Prostate gland (tissue), 2 donors: ENCODE measurements at regions not wholly inside any gene's neighbourhood (a gene's known extent, or its start where the extent isn't known, plus 50 kb on each side); places are given as distances from the start of the nearest gene placed in this dataset.

Source experiments
- DNase-seq: peaks from one replicate; pipeline ENCODE4 v3.0.0-alpha.2; 2019; ENCODE audit warnings: low spot score
- H3K27ac ChIP-seq, 2 donors: fragments of 200-600 bp; sonication (generic); 2 replicates each; pipeline ENCODE4 v1.5.1; 2017 to 2019
- H3K27me3 ChIP-seq: fragments of 200-600 bp; sonication (generic); replicated peaks from 2 replicates; pipeline ENCODE4 v1.5.1; 2019; ENCODE audit not compliant: insufficient read depth
- H3K36me3 ChIP-seq, 2 donors: fragments of 200-600 bp; sonication (generic); 1 replicate in 1 of 2; 2 replicates in 1 of 2; pipeline versions ENCODE4 v1.5.1 to v1.8.1; 2017 to 2019
- H3K4me1 ChIP-seq: fragments of 200-600 bp; sonication (generic); replicated peaks from 2 replicates; pipeline ENCODE4 v1.5.1; 2019
- H3K4me3 ChIP-seq, 2 donors: fragments of 200-600 bp; sonication (generic); 2 replicates each; pipeline ENCODE4 v1.5.1; 2017 to 2019
- H3K9me3 ChIP-seq: fragments of 200-600 bp; sonication (generic); 2 replicates; pipeline ENCODE4 v1.5.1; 2017
- CTCF ChIP-seq, 4 experiments: fragments of 200-600 bp in 2 of 4; fragments of 450-650 bp in 2 of 4; sonication (generic) in 2 of 4; IDR thresholded peaks; 1 replicate in 3 of 4; 2 replicates in 1 of 4; pipeline ENCODE4 v1.5.1; 2016 to 2019; ENCODE audit warnings: antibody characterized with exemption in 4 of 4, mild to moderate bottlenecking in 2 of 4, moderate library complexity in 2 of 4
- POLR2A ChIP-seq: fragments of 450-650 bp; IDR thresholded peaks from one replicate; pipeline ENCODE4 v1.6.1; 2016; ENCODE audit warnings: antibody characterized with exemption, mild to moderate bottlenecking
- POLR2AphosphoS5 ChIP-seq: sonication (generic); formaldehyde crosslinking; IDR thresholded peaks from one replicate; pipeline ENCODE4 v1.6.1; 2017; ENCODE audit warnings: antibody characterized with exemption
- WGBS: methylation state at CpG from one replicate; pipeline ENCODE4 v1.1.5; 2018; 5-methylcytosine and 5-hydroxymethylcytosine counted together
- intact Hi-C: fragments of 100-400 bp; cut with DNase I; formaldehyde crosslinking; loops from one replicate; pipeline ENCODE4 v1.14.2; 2022

GRCh38 chr13:21984156-21984555 is 313.3 kb downstream of the FGF9 start:
- WGBS: 90% methylated on average over 4 of the region's 4 CpGs

DNA sequence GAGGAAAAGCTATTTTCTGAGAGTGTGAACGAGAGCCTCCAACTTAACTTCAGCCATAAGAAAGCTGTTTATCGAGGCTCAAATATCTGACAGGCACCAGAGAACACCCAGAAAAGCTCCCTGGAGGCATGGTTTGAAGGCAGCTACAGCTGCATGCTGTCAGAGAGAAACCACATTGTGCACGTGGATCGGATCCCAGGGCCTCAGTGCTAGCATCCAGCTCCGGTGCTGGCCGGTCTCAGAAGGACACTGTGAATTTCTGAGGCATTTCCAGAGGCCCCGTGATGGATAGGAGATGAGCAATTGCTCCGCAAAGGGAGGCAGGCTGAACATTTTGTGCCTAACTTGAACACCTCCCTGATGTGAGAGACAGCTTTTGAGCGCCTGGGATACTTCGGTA is 315.7 kb downstream of the FGF9 start:
- H3K27ac ChIP-seq: no peak overlapping the region
- intact Hi-C loops: no loop called here

More at GRCh38 chr13:21984156-21984555, 313.3 kb downstream of the FGF9 start:
- intact Hi-C loops: no loop called here
- no peaks in the 10 kb centered on the region for H3K4me1 ChIP-seq
- H3K4me3 ChIP-seq: no peak overlapping the region
- DNase-seq: no peak
- no peaks in the 10 kb centered on the region for H3K27me3 ChIP-seq
- TF ChIP-seq POLR2AphosphoS5 (no peak), POLR2A (no peak), CTCF (IDR thresholded peaks at IDR 0.05) (no peak)
- H3K27ac ChIP-seq: no peak overlapping the region
- H3K36me3 ChIP-seq: no peaks in the 10 kb centered on the region
- H3K9me3 ChIP-seq: no peaks in the 10 kb centered on the region

GRCh38 chr13:21987793-21988192 is 316.9 kb downstream of the FGF9 start:
- intact Hi-C loops: no loop called here
- Histone ChIP-seq H3K36me3 (no peaks in the 10 kb centered on the region), H3K4me3 (no peak overlapping the region), H3K27me3 (no peaks in the 10 kb centered on the region), H3K9me3 (no peaks in the 10 kb centered on the region), H3K27ac (no peak overlapping the region), H3K4me1 (no peaks in the 10 kb centered on the region)
- DNase-seq: no peak
- whole genome bisulfite sequencing: 82% methylated on average over 7 of the region's 7 CpGs
- TF ChIP-seq POLR2AphosphoS5 (no peak), CTCF (IDR thresholded peaks at IDR 0.05) (no peak), POLR2A (no peak)

More for the DNA sequence above, 315.7 kb downstream of the FGF9 start:
- Histone ChIP-seq H3K9me3 (no peaks in the 10 kb centered on the region), H3K36me3 (no peaks in the 10 kb centered on the region), H3K4me1 (no peaks in the 10 kb centered on the region), H3K27me3 (no peaks in the 10 kb centered on the region), H3K4me3 (no peak overlapping the region)
- 77% methylated on average over 10 of the region's 10 CpGs for WGBS
- DNase-seq: no peak
- TF ChIP-seq CTCF (IDR thresholded peaks at IDR 0.05) (no peak), POLR2AphosphoS5 (peak; percentile 12)

GRCh38 chr13:21988624-21989023 is 317.8 kb downstream of the FGF9 start:
- no peaks in the 10 kb centered on the region for H3K27me3 ChIP-seq
- TF ChIP-seq POLR2A (no peak), POLR2AphosphoS5 (no peak), CTCF (IDR thresholded peaks at IDR 0.05) (no peak)
- no peaks in the 10 kb centered on the region for H3K9me3 ChIP-seq
- no peaks in the 10 kb centered on the region for H3K4me1 ChIP-seq
- no peak overlapping the region for H3K4me3 ChIP-seq
- H3K36me3 ChIP-seq: no peaks in the 10 kb centered on the region
- H3K27ac ChIP-seq: no peak overlapping the region
- 94% methylated on average over 7 of the region's 7 CpGs for WGBS
- no peak for DNase-seq
- intact Hi-C loops: no loop called here

DNA sequence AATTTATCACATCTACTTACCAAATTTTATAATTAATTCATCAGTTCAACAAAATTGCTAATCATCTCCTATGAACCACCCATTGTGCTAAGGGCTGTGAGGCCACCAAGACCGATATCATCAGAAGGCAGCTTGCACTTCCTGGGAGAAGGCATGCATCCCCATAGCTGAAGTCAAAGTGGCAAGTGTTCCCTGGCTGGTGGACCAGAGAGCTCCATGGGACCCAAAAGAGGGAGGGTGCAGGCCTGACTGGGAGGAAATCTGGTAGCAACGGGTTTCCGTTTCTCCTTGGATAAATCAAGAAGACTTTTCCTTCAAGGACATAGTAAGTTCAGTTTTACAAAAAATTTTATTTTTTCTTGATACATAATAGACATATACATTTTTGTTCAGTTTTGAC is 325.2 kb downstream of the FGF9 start:
- Histone ChIP-seq H3K27ac (no peak overlapping the region), H3K4me3 (no peak overlapping the region), H3K9me3 (no peaks in the 10 kb centered on the region), H3K36me3 (no peaks in the 10 kb centered on the region), H3K27me3 (no peaks in the 10 kb centered on the region), H3K4me1 (no peaks in the 10 kb centered on the region)
- WGBS: 98% methylated on average over 3 of the region's 3 CpGs
- intact Hi-C loops: no loop called here
- no peak for DNase-seq
- TF ChIP-seq CTCF (IDR thresholded peaks at IDR 0.05) (no peak), POLR2AphosphoS5 (no peak)
